Prostate gland (tissue), 2 donors: ENCODE measurements at regions not wholly inside any gene's neighbourhood (a gene's known extent, or its start where the extent isn't known, plus 50 kb on each side); places are given as distances from the start of the nearest gene placed in this dataset.

Source experiments
- CTCF ChIP-seq, 4 experiments: fragments of 200-600 bp in 2 of 4; fragments of 450-650 bp in 2 of 4; sonication (generic) in 2 of 4; IDR thresholded peaks; 1 replicate in 3 of 4; 2 replicates in 1 of 4; pipeline ENCODE4 v1.5.1; 2016 to 2019; ENCODE audit warnings: antibody characterized with exemption in 4 of 4, mild to moderate bottlenecking in 2 of 4, moderate library complexity in 2 of 4
- POLR2A ChIP-seq: fragments of 450-650 bp; IDR thresholded peaks from one replicate; pipeline ENCODE4 v1.6.1; 2016; ENCODE audit warnings: antibody characterized with exemption, mild to moderate bottlenecking

GRCh38 chr2:134098321-134098720 lies 155.6 kb upstream of the MGAT5 start:
- no peak for TF ChIP-seq POLR2A
- TF ChIP-seq CTCF (IDR thresholded peaks at IDR 0.05): no peak
